Mucosa of descending colon (tissue), 3 donors: ENCODE measurements at regions not wholly inside any gene's neighbourhood (a gene's known extent, or its start where the extent isn't known, plus 50 kb on each side); places are given as distances from the start of the nearest gene placed in this dataset.

Experiments used
- ATAC-seq: fragments of 200-7000 bp; cut with Tn5 transposase; one replicate; pipeline ENCODE4 v1.9.1; 2020; ENCODE audit warnings: mild to moderate bottlenecking, moderate library complexity
- DNase-seq, 3 donors: peaks; one replicate each; pipeline ENCODE4 v3.0.0-alpha.2; 2020
- H3K36me3 ChIP-seq: fragments of 200-600 bp; one replicate; pipeline ENCODE4 v1.8.0; 2021; ENCODE audit warnings: low read depth, mild to moderate bottlenecking
- H3K4me1 ChIP-seq: fragments of 200-600 bp; one replicate; pipeline ENCODE4 v1.8.0; 2021; ENCODE audit warnings: low read depth, mild to moderate bottlenecking
- H3K4me3 ChIP-seq: fragments of 200-600 bp; one replicate; pipeline ENCODE4 v1.8.0; 2021; ENCODE audit warnings: mild to moderate bottlenecking
- H3K9me3 ChIP-seq: fragments of 200-600 bp; one replicate; pipeline ENCODE4 v1.8.0; 2021; ENCODE audit warnings: mild to moderate bottlenecking
- intact Hi-C, 2 donors: fragments of 100-400 bp; cut with DNase I in 1 of 2; cut with micrococcal nuclease in 1 of 2; formaldehyde crosslinking; loops; one replicate each; pipeline versions ENCODE4 v1.11.0 to v1.11.1; 2022; cut with DNase I, micrococcal nuclease
- TF ChIP-seq, protein P1 (sequence below): fragments of 200-600 bp; IDR thresholded peaks from one replicate; pipeline ENCODE4 v1.8.0; 2022; ENCODE audit warnings: antibody characterized with exemption, mild to moderate bottlenecking
- donor health status: DM: no; HTN: no; CAD: no; lungs with moderate emphysema.
- donor health status: DM: no; HTN: no; CAD: no.
- donor health status: DM: no; HTN: yes; CAD: no.

DNA sequence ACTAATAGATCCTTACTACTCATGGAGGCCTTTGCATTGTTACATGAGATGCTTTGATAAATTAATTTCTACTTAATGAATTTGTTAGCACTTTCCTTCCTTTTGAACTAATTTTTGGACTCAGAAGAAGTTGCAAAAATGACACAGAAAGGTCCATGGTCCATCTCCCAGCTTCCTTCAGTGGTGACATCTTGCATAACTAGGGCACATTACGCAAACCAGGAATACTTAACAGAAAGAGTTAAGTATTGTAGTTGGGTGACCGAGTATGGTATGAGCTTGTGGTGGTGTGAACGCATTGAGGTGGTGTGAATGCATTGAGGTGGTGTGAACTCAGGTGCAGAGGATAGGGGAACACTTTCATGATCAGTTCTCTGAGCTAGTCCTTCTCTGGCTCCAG, 151.1 kb upstream of the TWIST2 start:
- DNase-seq = no peak
- Histone ChIP-seq H3K9me3 (no peaks in the 10 kb centered on the region), H3K36me3 (no peaks in the 10 kb centered on the region), H3K4me3 (no peak overlapping the region), H3K4me1 (no peaks in the 10 kb centered on the region)
- ATAC-seq = no peak
- intact Hi-C loops = no loop called here
- TF ChIP-seq, protein P1, sequence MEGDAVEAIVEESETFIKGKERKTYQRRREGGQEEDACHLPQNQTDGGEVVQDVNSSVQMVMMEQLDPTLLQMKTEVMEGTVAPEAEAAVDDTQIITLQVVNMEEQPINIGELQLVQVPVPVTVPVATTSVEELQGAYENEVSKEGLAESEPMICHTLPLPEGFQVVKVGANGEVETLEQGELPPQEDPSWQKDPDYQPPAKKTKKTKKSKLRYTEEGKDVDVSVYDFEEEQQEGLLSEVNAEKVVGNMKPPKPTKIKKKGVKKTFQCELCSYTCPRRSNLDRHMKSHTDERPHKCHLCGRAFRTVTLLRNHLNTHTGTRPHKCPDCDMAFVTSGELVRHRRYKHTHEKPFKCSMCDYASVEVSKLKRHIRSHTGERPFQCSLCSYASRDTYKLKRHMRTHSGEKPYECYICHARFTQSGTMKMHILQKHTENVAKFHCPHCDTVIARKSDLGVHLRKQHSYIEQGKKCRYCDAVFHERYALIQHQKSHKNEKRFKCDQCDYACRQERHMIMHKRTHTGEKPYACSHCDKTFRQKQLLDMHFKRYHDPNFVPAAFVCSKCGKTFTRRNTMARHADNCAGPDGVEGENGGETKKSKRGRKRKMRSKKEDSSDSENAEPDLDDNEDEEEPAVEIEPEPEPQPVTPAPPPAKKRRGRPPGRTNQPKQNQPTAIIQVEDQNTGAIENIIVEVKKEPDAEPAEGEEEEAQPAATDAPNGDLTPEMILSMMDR = no peak

DNA sequence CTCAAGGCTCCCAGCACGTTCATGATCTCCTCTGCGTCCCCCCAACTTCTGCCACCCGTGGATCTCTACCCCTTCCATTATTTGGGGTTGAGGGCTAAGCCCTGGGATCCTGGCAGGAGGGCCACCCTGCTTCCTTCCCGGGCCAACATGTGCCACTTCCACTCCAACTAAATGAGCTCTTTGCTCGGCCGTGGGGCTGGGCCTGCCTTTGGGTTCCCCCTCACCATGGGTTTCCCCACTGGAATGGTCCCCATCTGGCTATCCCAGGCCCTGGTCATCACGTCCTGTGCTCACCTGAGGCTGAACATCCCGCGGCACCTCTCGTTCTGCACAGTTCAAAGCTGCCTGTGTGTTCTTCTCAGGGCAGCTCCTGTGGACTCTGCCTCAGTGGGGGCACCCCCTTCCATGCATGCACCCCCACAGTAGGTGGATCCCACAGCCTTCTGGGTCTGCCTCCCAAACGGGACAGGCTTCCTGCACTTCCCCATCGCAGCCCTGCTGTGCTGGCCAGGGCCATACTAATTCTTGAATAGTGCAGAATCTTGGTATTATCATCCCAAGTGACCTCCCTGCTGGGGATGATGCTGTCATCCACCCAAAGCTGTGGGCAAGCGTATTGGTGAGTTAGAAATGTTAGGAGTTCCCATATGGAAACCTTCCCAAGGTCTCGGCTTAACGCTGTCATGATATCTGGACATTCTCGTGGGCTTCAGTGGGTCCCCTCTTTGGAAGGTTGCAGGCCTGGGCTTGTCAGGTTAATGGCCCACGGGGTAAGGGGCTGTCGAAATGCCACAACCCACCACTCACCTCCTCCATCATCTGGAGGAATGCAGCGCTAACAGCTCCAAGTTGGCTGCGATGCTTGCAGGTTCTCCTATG, 150.5 kb upstream of the TWIST2 start:
- no peaks in the 10 kb centered on the region for H3K36me3 ChIP-seq
- TF ChIP-seq, protein P1 = no peak
- H3K9me3 ChIP-seq = no peaks in the 10 kb centered on the region
- no peaks in the 10 kb centered on the region for H3K4me1 ChIP-seq
- ATAC-seq = no peak
- no peak for DNase-seq
- no peak overlapping the region for H3K4me3 ChIP-seq
- intact Hi-C loops = no loop called here

DNA sequence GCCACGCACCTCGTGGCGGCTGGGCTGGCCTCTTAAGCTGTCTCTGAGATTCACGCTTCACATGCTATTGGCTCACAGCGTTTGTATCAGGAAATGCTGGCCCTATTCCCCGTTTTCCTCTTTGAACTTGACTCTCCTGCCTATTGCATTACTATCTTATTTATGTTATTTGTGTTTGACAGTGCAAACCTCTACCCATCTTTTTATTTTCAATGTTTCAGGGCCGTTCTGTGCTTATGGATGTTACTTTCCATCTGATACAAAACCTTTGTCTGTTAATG, 149.9 kb upstream of the TWIST2 start:
- no peaks in the 10 kb centered on the region for H3K9me3 ChIP-seq
- TF ChIP-seq, protein P1 = no peak
- no peaks in the 10 kb centered on the region for H3K36me3 ChIP-seq
- ATAC-seq (no peak), DNase-seq (no peak)
- no peaks in the 10 kb centered on the region for H3K4me1 ChIP-seq
- intact Hi-C loops = no loop called here
- H3K4me3 ChIP-seq = no peak overlapping the region

DNA sequence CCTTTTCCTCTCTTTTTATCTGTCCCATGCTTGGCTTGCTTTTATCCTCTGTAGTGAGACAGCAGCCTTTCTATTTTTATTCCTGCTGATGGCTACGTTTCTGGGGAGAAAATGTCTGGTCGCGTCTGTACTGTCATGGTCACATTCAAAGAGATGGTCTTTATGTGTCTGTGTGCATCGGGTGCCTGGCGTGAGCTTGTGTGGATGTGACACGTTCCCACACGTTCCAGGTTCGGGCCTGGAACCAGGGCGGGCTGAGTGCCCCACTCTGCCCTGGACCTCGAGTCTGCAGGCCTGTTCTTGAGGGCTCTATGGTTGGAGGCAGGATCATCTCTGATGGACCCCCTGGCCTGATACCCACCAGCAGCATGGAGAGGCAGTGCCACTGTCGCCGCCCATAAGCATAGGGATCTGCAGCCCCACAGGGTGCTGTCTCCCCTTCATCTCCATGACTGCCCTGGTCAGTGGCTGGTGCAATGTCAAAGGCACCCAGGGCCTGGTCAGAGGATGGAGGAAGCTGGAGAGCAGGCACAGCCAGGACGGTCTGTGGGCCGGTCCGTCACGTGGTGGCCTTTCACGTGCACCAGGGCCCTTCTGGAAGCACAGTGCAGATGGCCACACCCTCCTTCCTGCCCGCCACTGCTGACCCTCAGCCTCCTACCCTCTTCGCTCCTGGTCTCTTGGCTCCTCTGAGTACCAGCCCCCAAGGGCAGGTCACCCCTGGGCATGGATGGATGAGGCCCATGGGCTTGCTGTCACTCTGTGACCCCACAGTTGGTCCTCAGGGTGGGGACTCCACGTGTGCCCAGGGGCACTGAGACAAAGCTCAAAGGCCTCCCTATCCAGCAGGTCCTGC, 149.2 kb upstream of the TWIST2 start:
- H3K4me3 ChIP-seq = no peak overlapping the region
- DNase-seq = no peak
- TF ChIP-seq, protein P1 = no peak
- no peak for ATAC-seq
- no peaks in the 10 kb centered on the region for H3K36me3 ChIP-seq
- intact Hi-C loops = no loop called here
- H3K9me3 ChIP-seq = no peaks in the 10 kb centered on the region
- H3K4me1 ChIP-seq = no peaks in the 10 kb centered on the region

DNA sequence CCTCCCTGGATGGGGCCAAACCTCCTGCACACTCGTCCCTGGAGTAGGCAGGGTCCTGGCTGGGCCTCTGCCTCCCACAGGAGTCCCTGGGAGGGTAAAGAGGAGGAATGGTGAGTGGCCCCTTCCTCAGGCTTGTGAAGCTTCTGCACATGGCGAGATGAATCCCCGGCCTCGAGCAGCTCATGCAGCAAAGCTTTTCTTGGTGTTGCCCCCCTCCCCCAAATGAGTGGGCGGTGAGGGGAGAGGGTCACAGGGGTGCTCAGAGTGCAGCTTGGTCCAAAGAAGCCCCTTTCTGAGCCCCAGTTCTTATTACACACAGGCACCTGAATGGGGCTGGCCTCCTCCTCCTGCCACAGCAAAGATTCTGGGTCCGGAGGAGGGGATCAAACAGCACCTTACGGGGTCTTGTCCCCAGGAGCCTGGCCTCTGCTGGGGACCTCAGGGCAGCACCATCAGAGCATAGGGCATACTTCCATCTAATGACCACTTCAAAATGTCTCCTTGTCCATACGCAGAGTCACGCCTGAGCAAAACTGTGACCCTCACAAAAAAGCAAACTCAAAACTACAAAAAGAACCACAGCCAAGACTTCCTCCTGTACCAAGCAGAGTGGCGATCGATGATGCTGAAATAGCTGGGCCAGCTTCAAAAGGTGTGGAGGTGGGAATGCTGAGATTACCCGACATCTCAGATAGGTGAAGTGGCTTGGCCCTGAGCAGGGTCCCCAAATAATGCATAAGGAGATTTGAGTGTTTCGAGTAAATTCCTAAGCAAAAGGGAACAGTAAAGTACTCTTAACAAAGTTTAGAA, 148.4 kb upstream of the TWIST2 start:
- ATAC-seq (no peak), DNase-seq (no peak)
- intact Hi-C loops = no loop called here
- no peaks in the 10 kb centered on the region for H3K9me3 ChIP-seq
- H3K36me3 ChIP-seq = no peaks in the 10 kb centered on the region
- no peak overlapping the region for H3K4me3 ChIP-seq
- TF ChIP-seq, protein P1 = no peak
- no peaks in the 10 kb centered on the region for H3K4me1 ChIP-seq
